IMR-90 (cell line): ENCODE measurements at regions not wholly inside any gene's neighbourhood (a gene's known extent, or its start where the extent isn't known, plus 50 kb on each side); places are given as distances from the start of the nearest gene placed in this dataset.

ENCODE experiments used
- BHLHE40 ChIP-seq: fragments of 150-350 bp; IDR thresholded peaks from 2 replicates; pipeline ENCODE4 v1.6.1; 2016; ENCODE audit warnings: mild to moderate bottlenecking, low read depth, low read length
- CEBPB ChIP-seq: IDR thresholded peaks from 2 replicates; pipeline ENCODE4 v1.6.1; 2012; ENCODE audit warnings: low read depth, low read length, improper control_type of control experiment
- MAFK ChIP-seq: IDR thresholded peaks from 2 replicates; pipeline ENCODE4 v1.6.1; 2012; ENCODE audit warnings: low read depth, low read length, improper control_type of control experiment
- MAZ ChIP-seq: IDR thresholded peaks from 2 replicates; pipeline ENCODE4 v1.6.1; 2012; ENCODE audit warnings: low read depth, mild to moderate bottlenecking, low read length, improper control_type of control experiment, moderate library complexity, borderline replicate concordance
- MXI1 ChIP-seq: IDR thresholded peaks from 2 replicates; pipeline ENCODE4 v1.6.1; 2012; ENCODE audit warnings: low read depth, mild to moderate bottlenecking, low read length, moderate library complexity, borderline replicate concordance
- POLR2A ChIP-seq: IDR thresholded peaks from 2 replicates; pipeline ENCODE4 v1.6.1; 2012; ENCODE audit warnings: mild to moderate bottlenecking, low read depth, low read length
- RCOR1 ChIP-seq: IDR thresholded peaks from 2 replicates; pipeline ENCODE4 v1.6.1; 2012; ENCODE audit warnings: mild to moderate bottlenecking, low read length, improper control_type of control experiment; ENCODE audit not compliant: insufficient replicate concordance
- RFX5 ChIP-seq: IDR thresholded peaks from 2 replicates; pipeline ENCODE4 v1.8.0; 2012; ENCODE audit warnings: low read depth, mild to moderate bottlenecking, low read length, moderate library complexity
- TF ChIP-seq, protein P1 (sequence below): conservative IDR thresholded peaks from 2 replicates; pipeline ENCODE4 v1.5.1; 2012; ENCODE audit warnings: mild to moderate bottlenecking, low read depth, low read length, improper control_type of control experiment
- TF ChIP-seq, protein P2 (sequence below): fragments of 150-350 bp; IDR thresholded peaks from 2 replicates; pipeline ENCODE4 v1.6.1; 2016; ENCODE audit warnings: low read depth, mild to moderate bottlenecking, low read length, moderate library complexity, borderline replicate concordance
- TF ChIP-seq, protein P3 (sequence below): fragments of 150-350 bp; IDR thresholded peaks from 2 replicates; pipeline ENCODE4 v1.6.1; 2017; ENCODE audit warnings: mild to moderate bottlenecking, antibody characterized with exemption, low read length, low read depth

DNA sequence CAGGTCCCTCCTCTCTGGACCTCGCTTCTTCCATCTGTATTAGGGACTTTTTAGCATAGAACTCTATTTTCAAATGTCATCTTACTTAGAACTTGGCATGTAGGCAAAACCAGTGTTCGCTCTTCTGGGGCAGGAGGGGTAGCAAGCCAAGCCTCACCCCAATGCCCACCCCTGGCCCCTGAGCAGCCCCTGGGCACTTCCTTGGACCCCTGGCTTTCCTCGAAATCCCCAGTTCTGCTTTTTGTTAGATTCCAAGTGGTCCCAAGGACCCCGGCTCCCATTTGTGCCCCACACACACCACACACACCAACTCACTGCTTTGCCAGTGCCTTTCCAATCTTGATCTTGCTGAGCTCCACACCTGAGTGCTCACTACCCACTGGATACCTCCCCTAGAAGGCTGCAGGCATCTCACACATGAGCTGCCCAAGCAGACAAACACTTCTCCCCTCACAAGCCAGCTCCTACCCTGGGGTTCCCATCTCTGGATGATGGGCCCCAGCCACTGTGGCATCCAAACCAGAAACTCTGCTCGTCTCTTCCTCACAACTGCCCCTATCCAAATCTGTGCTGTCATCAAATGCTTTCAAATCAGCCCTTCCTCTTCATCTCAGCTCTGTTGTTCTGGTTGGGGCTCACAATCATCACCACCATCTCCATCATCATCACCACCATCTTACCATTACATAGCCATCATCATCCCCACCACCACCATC, 167.9 kb upstream of the ZMIZ1 start:
- TF ChIP-seq, protein P1, sequence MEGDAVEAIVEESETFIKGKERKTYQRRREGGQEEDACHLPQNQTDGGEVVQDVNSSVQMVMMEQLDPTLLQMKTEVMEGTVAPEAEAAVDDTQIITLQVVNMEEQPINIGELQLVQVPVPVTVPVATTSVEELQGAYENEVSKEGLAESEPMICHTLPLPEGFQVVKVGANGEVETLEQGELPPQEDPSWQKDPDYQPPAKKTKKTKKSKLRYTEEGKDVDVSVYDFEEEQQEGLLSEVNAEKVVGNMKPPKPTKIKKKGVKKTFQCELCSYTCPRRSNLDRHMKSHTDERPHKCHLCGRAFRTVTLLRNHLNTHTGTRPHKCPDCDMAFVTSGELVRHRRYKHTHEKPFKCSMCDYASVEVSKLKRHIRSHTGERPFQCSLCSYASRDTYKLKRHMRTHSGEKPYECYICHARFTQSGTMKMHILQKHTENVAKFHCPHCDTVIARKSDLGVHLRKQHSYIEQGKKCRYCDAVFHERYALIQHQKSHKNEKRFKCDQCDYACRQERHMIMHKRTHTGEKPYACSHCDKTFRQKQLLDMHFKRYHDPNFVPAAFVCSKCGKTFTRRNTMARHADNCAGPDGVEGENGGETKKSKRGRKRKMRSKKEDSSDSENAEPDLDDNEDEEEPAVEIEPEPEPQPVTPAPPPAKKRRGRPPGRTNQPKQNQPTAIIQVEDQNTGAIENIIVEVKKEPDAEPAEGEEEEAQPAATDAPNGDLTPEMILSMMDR = no peak
- TF ChIP-seq POLR2A = no peak
- TF ChIP-seq MAFK = no peak
- no peak for TF ChIP-seq RFX5
- no peak for TF ChIP-seq BHLHE40
- TF ChIP-seq, protein P2, sequence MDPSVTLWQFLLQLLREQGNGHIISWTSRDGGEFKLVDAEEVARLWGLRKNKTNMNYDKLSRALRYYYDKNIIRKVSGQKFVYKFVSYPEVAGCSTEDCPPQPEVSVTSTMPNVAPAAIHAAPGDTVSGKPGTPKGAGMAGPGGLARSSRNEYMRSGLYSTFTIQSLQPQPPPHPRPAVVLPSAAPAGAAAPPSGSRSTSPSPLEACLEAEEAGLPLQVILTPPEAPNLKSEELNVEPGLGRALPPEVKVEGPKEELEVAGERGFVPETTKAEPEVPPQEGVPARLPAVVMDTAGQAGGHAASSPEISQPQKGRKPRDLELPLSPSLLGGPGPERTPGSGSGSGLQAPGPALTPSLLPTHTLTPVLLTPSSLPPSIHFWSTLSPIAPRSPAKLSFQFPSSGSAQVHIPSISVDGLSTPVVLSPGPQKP = no peak
- TF ChIP-seq RCOR1 = no peak
- TF ChIP-seq CEBPB = no peak
- TF ChIP-seq MAZ = no peak
- TF ChIP-seq MXI1 = no peak
- TF ChIP-seq, protein P3, sequence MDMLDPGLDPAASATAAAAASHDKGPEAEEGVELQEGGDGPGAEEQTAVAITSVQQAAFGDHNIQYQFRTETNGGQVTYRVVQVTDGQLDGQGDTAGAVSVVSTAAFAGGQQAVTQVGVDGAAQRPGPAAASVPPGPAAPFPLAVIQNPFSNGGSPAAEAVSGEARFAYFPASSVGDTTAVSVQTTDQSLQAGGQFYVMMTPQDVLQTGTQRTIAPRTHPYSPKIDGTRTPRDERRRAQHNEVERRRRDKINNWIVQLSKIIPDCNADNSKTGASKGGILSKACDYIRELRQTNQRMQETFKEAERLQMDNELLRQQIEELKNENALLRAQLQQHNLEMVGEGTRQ = no peak
